ENCODE measurements at regions not wholly inside any gene's neighbourhood (a gene's known extent, or its start where the extent isn't known, plus 50 kb on each side); places are given as distances from the start of the nearest gene placed in this dataset.
"Not testable (repeated sequence)": the region's sequence is repeated elsewhere in the genome, so short reads cannot be mapped to it uniquely, and the experiment has no call there.

- no peak for DNase-seq
These were observed 148.8 kb upstream of the ROPN1 start for GRCh38 chr3:124140746-124141145.

- DNase-seq = no peak
These were observed 150.6 kb upstream of the ROPN1 start for GRCh38 chr3:124142389-124142970.

- DNase-seq = no peak
These were observed 151.1 kb upstream of the ROPN1 start for GRCh38 chr3:124143047-124143446.

- DNase-seq = no peak
These were observed 152.3 kb upstream of the ROPN1 start for GRCh38 chr3:124144035-124144814.

- DNase-seq = no peak
These were observed 155.5 kb upstream of the ROPN1 start for GRCh38 chr3:124147429-124147828.

GRCh38 chr3:124147946-124148345 lies 156.0 kb upstream of the ROPN1 start:
- DNase-seq = no peak

GRCh38 chr3:124149081-124149480 lies 157.2 kb upstream of the ROPN1 start:
- no peak for DNase-seq

GRCh38 chr3:124149771-124150170 lies 157.8 kb upstream of the ROPN1 start:
- no peak for DNase-seq

GRCh38 chr3:124152891-124153290 lies 161.0 kb upstream of the ROPN1 start:
- DNase-seq = not testable (repeated sequence)

GRCh38 chr3:124156866-124157712 lies 165.2 kb upstream of the ROPN1 start:
- no peak for DNase-seq

GRCh38 chr3:124157748-124158147 lies 165.8 kb upstream of the ROPN1 start:
- DNase-seq = no peak

- DNase-seq = peak; percentile 26
These were observed 166.4 kb upstream of the ROPN1 start for GRCh38 chr3:124158168-124158881.

- no peak for DNase-seq
These were observed 169.5 kb upstream of the ROPN1 start for GRCh38 chr3:124161448-124161847.

GRCh38 chr3:124163689-124164088 lies 171.8 kb upstream of the ROPN1 start:
- no peak for DNase-seq

- DNase-seq = no peak
These were observed 176.3 kb upstream of the ROPN1 start for GRCh38 chr3:124168271-124168670.

GRCh38 chr3:124172283-124172682 lies 180.4 kb upstream of the ROPN1 start:
- no peak for DNase-seq

- DNase-seq = no peak
These were observed 180.9 kb upstream of the ROPN1 start for GRCh38 chr3:124172816-124173215.

- DNase-seq = peak; percentile 36
These were observed 182.6 kb upstream of the ROPN1 start for GRCh38 chr3:124174476-124174875.

GRCh38 chr3:124174910-124175874 lies 183.3 kb upstream of the ROPN1 start:
- DNase-seq = no peak

- no peak for DNase-seq
These were observed 185.1 kb upstream of the ROPN1 start for GRCh38 chr3:124177071-124177470.

- DNase-seq = no peak
These were observed 186.6 kb upstream of the ROPN1 start for GRCh38 chr3:124178531-124178930.

- no peak for DNase-seq
These were observed 208.5 kb upstream of the ROPN1 start for GRCh38 chr3:124200407-124200806.
